KMS-11 (cell line): ENCODE measurements at regions not wholly inside any gene's neighbourhood (a gene's known extent, or its start where the extent isn't known, plus 50 kb on each side); places are given as distances from the start of the nearest gene placed in this dataset.

Experiments
- H2AFZ ChIP-seq: fragments of 200-600 bp; sonication (generic); 2 replicates; pipeline ENCODE4 v1.6.1; 2016; ENCODE audit warnings: antibody characterized with exemption, mixed run types, low read depth
- H3K27ac ChIP-seq: fragments of 200-600 bp; sonication (generic); 2 replicates; pipeline ENCODE4 v1.6.1; 2016; ENCODE audit warnings: mild to moderate bottlenecking, mixed run types
- H3K27me3 ChIP-seq: fragments of 200-600 bp; sonication (generic); 2 replicates; pipeline ENCODE4 v1.6.1; 2017; ENCODE audit warnings: mild to moderate bottlenecking, low read depth, mixed run types, moderate library complexity; ENCODE audit not compliant: insufficient read depth
- H3K36me3 ChIP-seq: fragments of 200-600 bp; sonication (generic); 2 replicates; pipeline ENCODE4 v1.6.1; 2017; ENCODE audit warnings: mild to moderate bottlenecking, mixed run types; ENCODE audit not compliant: insufficient read depth
- H3K4me1 ChIP-seq: fragments of 200-600 bp; sonication (generic); 2 replicates; pipeline ENCODE4 v1.6.1; 2016; ENCODE audit warnings: mild to moderate bottlenecking, low read depth, mixed run types; ENCODE audit not compliant: poor library complexity, severe bottlenecking
- H3K4me2 ChIP-seq: fragments of 200-600 bp; sonication (generic); 2 replicates; pipeline ENCODE4 v1.7.0; 2016; ENCODE audit warnings: mild to moderate bottlenecking, mixed run types
- H3K4me3 ChIP-seq: fragments of 200-600 bp; sonication (generic); IDR thresholded peaks from 2 replicates; pipeline ENCODE4 v1.6.1; 2017; ENCODE audit warnings: low read depth, low read length, mixed read lengths; ENCODE audit not compliant: insufficient read depth
- H3K79me2 ChIP-seq: fragments of 200-600 bp; sonication (generic); 2 replicates; pipeline ENCODE4 v1.6.1; 2016; ENCODE audit warnings: low read depth, mixed run types; ENCODE audit not compliant: insufficient read depth
- H3K9ac ChIP-seq: fragments of 200-600 bp; sonication (generic); 2 replicates; pipeline ENCODE4 v1.6.1; 2016; ENCODE audit warnings: mild to moderate bottlenecking, mixed run types
- H4K20me1 ChIP-seq: fragments of 200-600 bp; sonication (generic); 2 replicates; pipeline ENCODE4 v1.6.1; 2016; ENCODE audit warnings: mild to moderate bottlenecking, mixed run types; ENCODE audit not compliant: insufficient read depth
- TF ChIP-seq, protein P1 (sequence below): fragments of 200-600 bp; sonication (generic); conservative IDR thresholded peaks from 2 replicates; pipeline ENCODE4 v1.6.1; 2017; ENCODE audit warnings: low read depth, mild to moderate bottlenecking, antibody characterized with exemption, low read length, moderate library complexity, mixed read lengths

DNA sequence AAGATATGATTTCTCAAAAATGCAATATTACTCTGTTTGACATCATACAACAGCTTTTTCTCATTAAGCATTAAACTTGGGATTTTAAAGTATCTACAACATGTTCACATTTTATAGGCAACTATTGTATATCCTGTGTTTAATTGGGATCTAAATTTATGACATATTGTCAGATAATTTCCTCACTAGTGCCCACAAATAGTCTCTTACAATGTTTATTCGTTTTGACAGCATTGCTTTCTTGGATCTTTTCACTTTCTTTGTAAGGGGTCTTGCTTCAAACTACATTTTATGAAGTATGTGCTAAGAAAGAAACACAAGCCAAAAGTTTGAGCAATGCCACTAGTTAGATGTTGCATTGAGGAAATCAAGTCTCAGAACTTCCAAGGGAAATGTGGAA is 285.1 kb downstream of the TMEM167A start:
- Histone ChIP-seq H3K36me3 (no peaks in the 10 kb centered on the region), H3K9ac (no peak overlapping the region), H3K4me2 (no peak overlapping the region), H4K20me1 (no peaks in the 10 kb centered on the region), H3K4me3 (no peak overlapping the region), H3K27me3 (no peaks in the 10 kb centered on the region), H3K79me2 (no peaks in the 10 kb centered on the region), H2AFZ (no peak overlapping the region), H3K27ac (no peak overlapping the region), H3K4me1 (no peaks in the 10 kb centered on the region)
- TF ChIP-seq, protein P1, sequence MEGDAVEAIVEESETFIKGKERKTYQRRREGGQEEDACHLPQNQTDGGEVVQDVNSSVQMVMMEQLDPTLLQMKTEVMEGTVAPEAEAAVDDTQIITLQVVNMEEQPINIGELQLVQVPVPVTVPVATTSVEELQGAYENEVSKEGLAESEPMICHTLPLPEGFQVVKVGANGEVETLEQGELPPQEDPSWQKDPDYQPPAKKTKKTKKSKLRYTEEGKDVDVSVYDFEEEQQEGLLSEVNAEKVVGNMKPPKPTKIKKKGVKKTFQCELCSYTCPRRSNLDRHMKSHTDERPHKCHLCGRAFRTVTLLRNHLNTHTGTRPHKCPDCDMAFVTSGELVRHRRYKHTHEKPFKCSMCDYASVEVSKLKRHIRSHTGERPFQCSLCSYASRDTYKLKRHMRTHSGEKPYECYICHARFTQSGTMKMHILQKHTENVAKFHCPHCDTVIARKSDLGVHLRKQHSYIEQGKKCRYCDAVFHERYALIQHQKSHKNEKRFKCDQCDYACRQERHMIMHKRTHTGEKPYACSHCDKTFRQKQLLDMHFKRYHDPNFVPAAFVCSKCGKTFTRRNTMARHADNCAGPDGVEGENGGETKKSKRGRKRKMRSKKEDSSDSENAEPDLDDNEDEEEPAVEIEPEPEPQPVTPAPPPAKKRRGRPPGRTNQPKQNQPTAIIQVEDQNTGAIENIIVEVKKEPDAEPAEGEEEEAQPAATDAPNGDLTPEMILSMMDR: no peak

DNA sequence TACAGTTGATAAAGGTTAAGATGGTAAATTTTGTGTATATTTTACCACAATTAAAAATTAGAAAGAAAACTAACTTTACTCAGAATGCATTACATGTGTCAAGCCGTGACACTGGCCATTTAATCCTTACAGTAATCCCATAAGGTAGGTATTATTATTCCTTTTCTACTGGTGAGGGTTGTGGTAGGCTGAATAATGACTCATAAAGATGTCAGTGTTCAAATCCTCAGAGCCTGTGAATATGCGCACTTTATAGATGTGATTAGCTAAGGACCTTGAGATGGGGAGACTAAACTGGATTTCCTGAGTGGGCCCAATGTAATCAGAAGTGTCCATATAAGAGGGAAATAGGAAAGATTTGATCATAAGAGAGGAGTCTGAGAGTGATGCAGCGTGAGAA is 288.1 kb downstream of the TMEM167A start:
- H3K4me2 ChIP-seq: no peak overlapping the region
- H3K4me3 ChIP-seq: no peak overlapping the region
- H3K27me3 ChIP-seq: no peaks in the 10 kb centered on the region
- no peak overlapping the region for H2AFZ ChIP-seq
- no peaks in the 10 kb centered on the region for H4K20me1 ChIP-seq
- no peaks in the 10 kb centered on the region for H3K36me3 ChIP-seq
- H3K27ac ChIP-seq: no peak overlapping the region
- TF ChIP-seq, protein P1: no peak
- H3K4me1 ChIP-seq: no peaks in the 10 kb centered on the region
- H3K79me2 ChIP-seq: no peaks in the 10 kb centered on the region
- no peak overlapping the region for H3K9ac ChIP-seq

DNA sequence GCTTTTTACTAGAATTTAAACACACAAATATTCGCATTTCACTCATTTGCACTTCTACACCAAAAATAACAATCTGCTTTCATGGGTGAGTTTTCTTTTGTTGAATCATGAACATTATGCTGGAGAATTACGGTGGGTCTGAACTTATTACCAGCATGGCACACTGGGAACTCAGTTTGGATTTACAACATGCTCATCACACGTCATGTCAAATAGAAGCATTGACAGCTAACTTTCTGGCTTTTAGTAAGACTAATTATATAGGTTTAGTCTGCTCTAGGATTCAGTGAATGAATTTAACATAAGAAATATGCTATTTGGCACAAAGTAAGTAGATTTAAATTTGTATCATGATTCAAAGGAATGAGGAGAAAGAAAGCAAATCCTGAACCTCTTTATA is 290.4 kb downstream of the TMEM167A start:
- Histone ChIP-seq H3K27ac (no peak overlapping the region), H3K4me3 (no peak overlapping the region), H4K20me1 (no peaks in the 10 kb centered on the region), H3K27me3 (no peaks in the 10 kb centered on the region), H3K79me2 (no peaks in the 10 kb centered on the region), H2AFZ (no peak overlapping the region), H3K36me3 (no peaks in the 10 kb centered on the region), H3K9ac (no peak overlapping the region), H3K4me2 (no peak overlapping the region), H3K4me1 (no peaks in the 10 kb centered on the region)
- TF ChIP-seq, protein P1: no peak

GRCh38 chr5:82785882-82786509 is 291.2 kb downstream of the TMEM167A start:
- no peaks in the 10 kb centered on the region for H4K20me1 ChIP-seq
- H3K4me2 ChIP-seq: no peak overlapping the region
- no peak overlapping the region for H3K9ac ChIP-seq
- H3K27me3 ChIP-seq: no peaks in the 10 kb centered on the region
- TF ChIP-seq, protein P1: no peak
- no peak overlapping the region for H3K4me3 ChIP-seq
- no peak overlapping the region for H3K27ac ChIP-seq
- no peaks in the 10 kb centered on the region for H3K4me1 ChIP-seq
- H2AFZ ChIP-seq: no peak overlapping the region
- H3K36me3 ChIP-seq: no peaks in the 10 kb centered on the region
- no peaks in the 10 kb centered on the region for H3K79me2 ChIP-seq
